Neural progenitor cell (in vitro differentiated cells): ENCODE measurements at regions not wholly inside any gene's neighbourhood (a gene's known extent, or its start where the extent isn't known, plus 50 kb on each side); places are given as distances from the start of the nearest gene placed in this dataset.

Experiments
- EZH2 ChIP-seq: fragments of 200-600 bp; sonication (generic); IDR thresholded peaks from 2 replicates; pipeline ENCODE4 v1.6.1; 2017; ENCODE audit warnings: antibody characterized with exemption, mild to moderate bottlenecking, moderate library complexity
- TF ChIP-seq, protein P1 (sequence below): fragments of 200-600 bp; sonication (generic); IDR thresholded peaks from 2 replicates; pipeline ENCODE4 v1.5.1; 2017; ENCODE audit warnings: antibody characterized with exemption, mild to moderate bottlenecking

DNA sequence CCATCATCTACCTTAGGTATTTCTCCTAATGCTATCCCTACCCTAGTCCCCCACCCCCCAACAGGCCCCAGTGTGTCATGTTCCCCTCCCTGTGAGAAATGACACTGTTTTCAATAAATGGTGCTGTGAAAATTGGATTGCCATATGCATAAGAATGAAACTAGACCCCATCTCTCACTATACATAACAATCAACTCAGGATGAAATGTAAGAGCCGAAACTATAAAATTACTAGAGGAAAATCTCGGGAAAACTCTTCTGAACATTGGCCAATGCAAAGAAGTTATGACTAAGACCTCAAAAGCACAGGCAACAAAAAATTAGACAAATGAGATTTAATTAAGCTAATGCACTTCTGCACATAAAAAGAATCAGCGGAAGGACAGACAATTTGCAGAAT is 138.2 kb downstream of the SUCLA2 start:
- TF ChIP-seq, protein P1, sequence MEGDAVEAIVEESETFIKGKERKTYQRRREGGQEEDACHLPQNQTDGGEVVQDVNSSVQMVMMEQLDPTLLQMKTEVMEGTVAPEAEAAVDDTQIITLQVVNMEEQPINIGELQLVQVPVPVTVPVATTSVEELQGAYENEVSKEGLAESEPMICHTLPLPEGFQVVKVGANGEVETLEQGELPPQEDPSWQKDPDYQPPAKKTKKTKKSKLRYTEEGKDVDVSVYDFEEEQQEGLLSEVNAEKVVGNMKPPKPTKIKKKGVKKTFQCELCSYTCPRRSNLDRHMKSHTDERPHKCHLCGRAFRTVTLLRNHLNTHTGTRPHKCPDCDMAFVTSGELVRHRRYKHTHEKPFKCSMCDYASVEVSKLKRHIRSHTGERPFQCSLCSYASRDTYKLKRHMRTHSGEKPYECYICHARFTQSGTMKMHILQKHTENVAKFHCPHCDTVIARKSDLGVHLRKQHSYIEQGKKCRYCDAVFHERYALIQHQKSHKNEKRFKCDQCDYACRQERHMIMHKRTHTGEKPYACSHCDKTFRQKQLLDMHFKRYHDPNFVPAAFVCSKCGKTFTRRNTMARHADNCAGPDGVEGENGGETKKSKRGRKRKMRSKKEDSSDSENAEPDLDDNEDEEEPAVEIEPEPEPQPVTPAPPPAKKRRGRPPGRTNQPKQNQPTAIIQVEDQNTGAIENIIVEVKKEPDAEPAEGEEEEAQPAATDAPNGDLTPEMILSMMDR = no peak
- no peak for TF ChIP-seq EZH2
